ENCODE measurements at regions not wholly inside any gene's neighbourhood (a gene's known extent, or its start where the extent isn't known, plus 50 kb on each side); places are given as distances from the start of the nearest gene placed in this dataset.

DNA sequence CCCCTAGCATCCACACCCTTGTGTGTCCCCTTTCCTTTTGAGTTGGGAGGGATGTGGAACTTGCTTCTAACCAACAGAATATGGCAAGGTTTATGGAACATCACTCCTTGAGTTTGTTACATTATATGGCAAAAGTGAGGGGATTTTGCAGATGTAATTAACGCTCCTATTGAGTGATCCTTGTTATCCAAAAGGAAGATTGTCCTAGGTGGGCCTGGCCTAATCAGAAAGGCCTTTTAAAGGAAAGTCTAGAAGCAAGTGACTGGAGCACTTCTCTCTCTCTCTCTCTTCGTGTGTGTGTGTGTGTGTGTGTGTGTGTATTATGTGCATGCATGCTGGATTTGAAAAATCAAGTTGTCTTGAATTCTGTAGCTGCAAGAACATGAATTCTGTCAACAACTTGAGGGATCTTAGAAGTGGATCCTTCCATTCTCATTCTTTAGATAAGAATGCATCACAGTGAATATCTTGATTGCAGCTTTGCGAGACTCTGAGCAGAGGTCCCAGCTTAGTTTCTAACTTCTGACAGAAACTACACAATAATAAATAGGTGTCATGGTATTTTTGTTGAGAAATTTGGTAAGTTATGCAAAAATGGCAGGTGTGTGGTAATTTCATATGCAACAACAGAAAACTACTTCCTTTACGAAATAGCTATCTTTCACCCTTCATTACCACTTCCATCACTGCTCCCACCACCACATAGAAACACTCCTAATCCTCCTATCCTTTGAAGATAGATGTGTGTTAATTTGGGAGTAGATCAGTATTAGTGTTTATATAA lies 360.9 kb upstream of the CBLB start:
- TF ChIP-seq FOXA2 (IDR thresholded peaks at IDR 0.05) (no peak), SP1 (IDR thresholded peaks at IDR 0.05) (no peak)
- TF ChIP-seq, protein P1, sequence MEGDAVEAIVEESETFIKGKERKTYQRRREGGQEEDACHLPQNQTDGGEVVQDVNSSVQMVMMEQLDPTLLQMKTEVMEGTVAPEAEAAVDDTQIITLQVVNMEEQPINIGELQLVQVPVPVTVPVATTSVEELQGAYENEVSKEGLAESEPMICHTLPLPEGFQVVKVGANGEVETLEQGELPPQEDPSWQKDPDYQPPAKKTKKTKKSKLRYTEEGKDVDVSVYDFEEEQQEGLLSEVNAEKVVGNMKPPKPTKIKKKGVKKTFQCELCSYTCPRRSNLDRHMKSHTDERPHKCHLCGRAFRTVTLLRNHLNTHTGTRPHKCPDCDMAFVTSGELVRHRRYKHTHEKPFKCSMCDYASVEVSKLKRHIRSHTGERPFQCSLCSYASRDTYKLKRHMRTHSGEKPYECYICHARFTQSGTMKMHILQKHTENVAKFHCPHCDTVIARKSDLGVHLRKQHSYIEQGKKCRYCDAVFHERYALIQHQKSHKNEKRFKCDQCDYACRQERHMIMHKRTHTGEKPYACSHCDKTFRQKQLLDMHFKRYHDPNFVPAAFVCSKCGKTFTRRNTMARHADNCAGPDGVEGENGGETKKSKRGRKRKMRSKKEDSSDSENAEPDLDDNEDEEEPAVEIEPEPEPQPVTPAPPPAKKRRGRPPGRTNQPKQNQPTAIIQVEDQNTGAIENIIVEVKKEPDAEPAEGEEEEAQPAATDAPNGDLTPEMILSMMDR (IDR thresholded peaks at IDR 0.05; ENCODE audit: low read depth, low read length, missing input control) = no peak
- Histone ChIP-seq H3K9me3 (ENCODE audit: control insufficient read depth in 4 of 4, low read length in 3 of 4) (no peaks in the 10 kb centered on the region), H3K27me3 (ENCODE audit: control insufficient read depth in 4 of 4, insufficient read depth in 4 of 4, low read length in 3 of 4) (no peaks in the 10 kb centered on the region), H3K36me3 (ENCODE audit: control insufficient read depth in 4 of 4, insufficient read depth in 3 of 4, low read depth in 1 of 4, low read length in 3 of 4) (no peaks in the 10 kb centered on the region), H3K27ac (ENCODE audit: low read depth in 1 of 2, low read length in 2 of 2) (no peak overlapping the region), H3K4me3 (ENCODE audit: low read depth in 1 of 3, low read length in 3 of 3) (no peak overlapping the region), H3K9ac (ENCODE audit: low read depth in 1 of 2, low read length in 2 of 2) (no peak overlapping the region), H3K4me1 (ENCODE audit: control insufficient read depth in 4 of 4, insufficient read depth in 4 of 4, low read length in 3 of 4) (no peaks in the 10 kb centered on the region)
- WGBS = 84% methylated on average over 4 of the region's 4 CpGs
- no peak for DNase-seq (ENCODE audit: low spot score)

- Histone ChIP-seq H3K36me3 (ENCODE audit: control insufficient read depth in 4 of 4, insufficient read depth in 3 of 4, low read depth in 1 of 4, low read length in 3 of 4) (no peaks in the 10 kb centered on the region), H3K9ac (ENCODE audit: low read depth in 1 of 2, low read length in 2 of 2) (no peak overlapping the region), H3K27me3 (ENCODE audit: control insufficient read depth in 4 of 4, insufficient read depth in 4 of 4, low read length in 3 of 4) (no peaks in the 10 kb centered on the region), H3K27ac (ENCODE audit: low read depth in 1 of 2, low read length in 2 of 2) (no peak overlapping the region), H3K9me3 (ENCODE audit: control insufficient read depth in 4 of 4, low read length in 3 of 4) (no peaks in the 10 kb centered on the region), H3K4me1 (ENCODE audit: control insufficient read depth in 4 of 4, insufficient read depth in 4 of 4, low read length in 3 of 4) (no peaks in the 10 kb centered on the region), H3K4me3 (ENCODE audit: low read depth in 1 of 3, low read length in 3 of 3) (no peak overlapping the region)
- TF ChIP-seq FOXA1 (IDR thresholded peaks at IDR 0.05) (no peak), ATF3 (IDR thresholded peaks at IDR 0.05) (no peak), RAD21 (IDR thresholded peaks at IDR 0.05) (no peak), RXRA (IDR thresholded peaks at IDR 0.05) (no peak), JUND (IDR thresholded peaks at IDR 0.05) (no peak)
- 85% methylated on average over 1 of the region's 1 CpG for WGBS
- no peak for DNase-seq (ENCODE audit: low spot score)
These were observed 362.3 kb upstream of the CBLB start for GRCh38 chr3:106231086-106231485.

GRCh38 chr3:106232956-106233355 lies 364.1 kb upstream of the CBLB start:
- Histone ChIP-seq H3K27ac (ENCODE audit: low read depth in 1 of 2, low read length in 2 of 2) (no peak overlapping the region), H3K4me1 (ENCODE audit: control insufficient read depth in 4 of 4, insufficient read depth in 4 of 4, low read length in 3 of 4) (no peaks in the 10 kb centered on the region), H3K9ac (ENCODE audit: low read depth in 1 of 2, low read length in 2 of 2) (no peak overlapping the region), H3K27me3 (ENCODE audit: control insufficient read depth in 4 of 4, insufficient read depth in 4 of 4, low read length in 3 of 4) (no peaks in the 10 kb centered on the region), H3K36me3 (ENCODE audit: control insufficient read depth in 4 of 4, insufficient read depth in 3 of 4, low read depth in 1 of 4, low read length in 3 of 4) (no peaks in the 10 kb centered on the region), H3K4me3 (ENCODE audit: low read depth in 1 of 3, low read length in 3 of 3) (no peak overlapping the region), H3K9me3 (ENCODE audit: control insufficient read depth in 4 of 4, low read length in 3 of 4) (peaks cover 0 to 8% (median 0%) of the 10 kb centered on the region in 4 donors)
- TF ChIP-seq FOXA1 (IDR thresholded peaks at IDR 0.05) (no peak), JUND (IDR thresholded peaks at IDR 0.05) (no peak), ZBTB33 (IDR thresholded peaks at IDR 0.05) (no peak), HNF4G (IDR thresholded peaks at IDR 0.05) (no peak), ATF3 (IDR thresholded peaks at IDR 0.05) (no peak), TAF1 (conservative IDR thresholded peaks at IDR 0.05) (no peak), HNF4A (conservative IDR thresholded peaks at IDR 0.05) (no peak)
- DNase-seq (ENCODE audit: low spot score) = no peak

Data from liver (tissue), 8 donors.